ENCODE measurements at regions not wholly inside any gene's neighbourhood (a gene's known extent, or its start where the extent isn't known, plus 50 kb on each side); places are given as distances from the start of the nearest gene placed in this dataset.

GRCh38 chr6:169028343-169028742 lies 225.3 kb downstream of the THBS2 start:
- DNase-seq (ENCODE audit: low spot score in 2 of 2) = no peak

GRCh38 chr6:169026175-169026574 lies 227.5 kb downstream of the THBS2 start:
- no peak for DNase-seq (ENCODE audit: low spot score in 2 of 2)
- Histone ChIP-seq H3K4me3 (no peak overlapping the region), H3K27ac (no peak overlapping the region), H3K27me3 (no peaks in the 10 kb centered on the region), H3K4me1 (peaks cover 0 to 13% of the 10 kb centered on the region in 2 donors), H3K9me3 (no peaks in the 10 kb centered on the region), H3K36me3 (no peaks in the 10 kb centered on the region)
- no peak for TF ChIP-seq CTCF (IDR thresholded peaks at IDR 0.05)
- intact Hi-C loops (cut with DNase I) = no loop called here

More at GRCh38 chr6:169028343-169028742, 225.3 kb downstream of the THBS2 start:
- no peaks in the 10 kb centered on the region for H3K36me3 ChIP-seq
- peaks cover 0 to 13% of the 10 kb centered on the region in 2 donors for H3K4me1 ChIP-seq
- no peak overlapping the region for H3K27ac ChIP-seq
- TF ChIP-seq CTCF (IDR thresholded peaks at IDR 0.05) = no peak
- intact Hi-C loops (cut with DNase I) = no loop called here
- H3K9me3 ChIP-seq = no peaks in the 10 kb centered on the region
- H3K27me3 ChIP-seq = no peaks in the 10 kb centered on the region
- no peak overlapping the region for H3K4me3 ChIP-seq

- no peaks in the 10 kb centered on the region for H3K9me3 ChIP-seq
- H3K27ac ChIP-seq = no peak overlapping the region
- TF ChIP-seq CTCF (IDR thresholded peaks at IDR 0.05) = no peak
- H3K27me3 ChIP-seq = no peaks in the 10 kb centered on the region
- DNase-seq (ENCODE audit: low spot score in 2 of 2) = no peak
- no peaks in the 10 kb centered on the region for H3K4me1 ChIP-seq
- intact Hi-C loops (cut with DNase I) = no loop called here
- no peaks in the 10 kb centered on the region for H3K36me3 ChIP-seq
- no peak overlapping the region for H3K4me3 ChIP-seq
Measured at GRCh38 chr6:169024047-169024660, 229.5 kb downstream of the THBS2 start.

GRCh38 chr6:169023161-169023874 lies 230.3 kb downstream of the THBS2 start:
- Histone ChIP-seq H3K36me3 (no peaks in the 10 kb centered on the region), H3K4me1 (no peaks in the 10 kb centered on the region), H3K27ac (no peak overlapping the region), H3K27me3 (no peaks in the 10 kb centered on the region), H3K9me3 (no peaks in the 10 kb centered on the region), H3K4me3 (no peak overlapping the region)
- TF ChIP-seq CTCF (IDR thresholded peaks at IDR 0.05) = no peak
- DNase-seq (ENCODE audit: low spot score in 2 of 2) = no peak
- intact Hi-C loops (cut with DNase I) = no loop called here

- intact Hi-C loops (cut with DNase I) = no loop called here
- TF ChIP-seq CTCF (IDR thresholded peaks at IDR 0.05) = no peak
Measured at GRCh38 chr6:169022079-169022478, 231.6 kb downstream of the THBS2 start.

More at GRCh38 chr6:169022079-169022478, 231.6 kb downstream of the THBS2 start:
- Histone ChIP-seq H3K4me3 (no peak overlapping the region), H3K27ac (no peak overlapping the region), H3K27me3 (no peaks in the 10 kb centered on the region), H3K4me1 (no peaks in the 10 kb centered on the region), H3K9me3 (peaks cover 0 to 8% of the 10 kb centered on the region in 2 donors), H3K36me3 (no peaks in the 10 kb centered on the region)
- no peak for DNase-seq (ENCODE audit: low spot score in 2 of 2)

Data from ascending aorta (tissue), 2 donors.